HepG2 (cell line): ENCODE measurements at regions not wholly inside any gene's neighbourhood (a gene's known extent, or its start where the extent isn't known, plus 50 kb on each side); places are given as distances from the start of the nearest gene placed in this dataset.

Source experiments
- ATAC-seq: fragments of 200-7000 bp; cut with Tn5 transposase; 3 replicates; pipeline ENCODE4 v1.9.1; 2020; ENCODE audit warnings: mild to moderate bottlenecking, moderate library complexity
- BruUV-seq: library from RNA; stranded (reverse); fragments of 400-500 nt; replicated peaks from 2 replicates; lab custom pipeline; 2021; lab: Mats Ljungman, UMichigan
- CTCF ChIA-PET: fragments of 300-600 bp; formaldehyde crosslinking; extraction: SDS; loops from one replicate; lab custom pipeline; 2021; ENCODE audit warnings: low total read pairs, inconsistent platforms, low intra/inter-chr PET ratio; lab: Yijun Ruan, JAX
- POLR2A ChIA-PET: fragments of 350-600 bp; sonication (Branson Sonifier 250); formaldehyde crosslinking; loops from one replicate; lab custom pipeline; 2020; ENCODE audit warnings: antibody characterized with exemption, inconsistent platforms; lab: Yijun Ruan, JAX
- DNase-seq: peaks from one replicate; pipeline ENCODE4 v3.0.0-alpha.2; 2015; ENCODE audit warnings: low spot score
- FAIRE-seq: peaks from 3 replicates; lab custom pipeline; 2011; peaks lifted over from hg19 to GRCh38; lab: Jason Lieb, UNC
- H2AFZ ChIP-seq: one replicate; pipeline ENCODE4 v1.6.1; 2011; ENCODE audit warnings: low read length, inconsistent platforms
- H3K27ac ChIP-seq: fragments of 300-600 bp; 3 replicates; pipeline ENCODE4 v1.8.0; 2011; ENCODE audit warnings: mixed run types, mild to moderate bottlenecking, mixed read lengths, low read length, inconsistent platforms; ENCODE audit not compliant: insufficient read depth; ENCODE audit errors: extremely low read length
- H3K27me3 ChIP-seq, 2 experiments: fragments of 200-600 bp in 1 of 2; 2 replicates in 1 of 2; 3 replicates in 1 of 2; pipeline versions ENCODE4 v1.6.0 to v1.8.0; 2011; ENCODE audit warnings: low read length in 2 of 2, mild to moderate bottlenecking in 2 of 2, moderate library complexity in 2 of 2, inconsistent platforms in 1 of 2; ENCODE audit not compliant: insufficient read depth in 2 of 2, control insufficient read depth in 1 of 2
- H3K36me3 ChIP-seq, 2 experiments: fragments of 200-600 bp in 1 of 2; replicated peaks in 1 of 2; 2 replicates in 1 of 2; 3 replicates in 1 of 2; pipeline versions ENCODE4 v1.5.1 to v1.8.0; 2011; ENCODE audit warnings: low read length in 2 of 2, inconsistent platforms in 1 of 2; ENCODE audit not compliant: insufficient read depth in 2 of 2, control insufficient read depth in 1 of 2
- H3K4me1 ChIP-seq: 2 replicates; pipeline ENCODE4 v1.5.1; 2012; ENCODE audit warnings: low read length, inconsistent platforms; ENCODE audit not compliant: insufficient read depth
- H3K4me2 ChIP-seq: 2 replicates; pipeline ENCODE4 v1.6.0; 2011; ENCODE audit warnings: low read depth, low read length, inconsistent platforms
- H3K4me3 ChIP-seq, 3 experiments: fragments of 200-600 bp in 1 of 3; sonication (generic), shearing (Covaris generic) in 1 of 3; replicated peaks in 1 of 3; 2 replicates each; pipeline ENCODE4 v1.5.1; 2011 to 2016; ENCODE audit warnings: low read length in 3 of 3, inconsistent platforms in 2 of 3, low read depth in 2 of 3, mild to moderate bottlenecking in 2 of 3, control low read depth in 1 of 3, mixed read lengths in 1 of 3; ENCODE audit not compliant: insufficient read depth in 1 of 3
- H3K79me2 ChIP-seq: one replicate; pipeline ENCODE4 v1.6.1; 2011; ENCODE audit warnings: low read length, inconsistent platforms; ENCODE audit not compliant: insufficient read depth
- H3K9ac ChIP-seq: 2 replicates; pipeline ENCODE4 v1.6.0; 2011; ENCODE audit warnings: mild to moderate bottlenecking, low read depth, low read length, inconsistent platforms; ENCODE audit not compliant: insufficient read depth
- H3K9me3 ChIP-seq: 2 replicates; pipeline ENCODE4 v1.5.1; 2012; ENCODE audit warnings: mild to moderate bottlenecking, low read length
- H4K20me1 ChIP-seq: 2 replicates; pipeline ENCODE4 v1.6.0; 2011; ENCODE audit warnings: inconsistent platforms, mild to moderate bottlenecking, low read length, moderate library complexity; ENCODE audit not compliant: insufficient read depth
- FOXJ3 ChIP-seq: sonication (generic); formaldehyde crosslinking; IDR thresholded peaks from 2 replicates; pipeline ENCODE4 v1.4.0; 2020; ENCODE audit warnings: missing genetic modification reagents, mild to moderate bottlenecking, borderline replicate concordance
- GRHL1 ChIP-seq: sonication (generic); formaldehyde crosslinking; conservative IDR thresholded peaks from 2 replicates; pipeline ENCODE4 v1.8.0; 2022; ENCODE audit warnings: missing genetic modification reagents
- HNRNPH1 ChIP-seq: fragments of 200-400 bp; formaldehyde crosslinking; optimal IDR thresholded peaks from 2 replicates; pipeline ENCODE3; 2017; ENCODE audit warnings: mild to moderate bottlenecking, low read depth, low read length
- HNRNPUL1 ChIP-seq: fragments of 200-400 bp; formaldehyde crosslinking; IDR thresholded peaks from 2 replicates; pipeline ENCODE4 v1.6.1; 2017; ENCODE audit warnings: low read depth, mild to moderate bottlenecking, low read length, moderate library complexity
- MED13 ChIP-seq: sonication (generic); formaldehyde crosslinking; IDR thresholded peaks from 2 replicates; pipeline ENCODE4 v1.5.0; 2020; ENCODE audit warnings: missing genetic modification reagents
- MTA3 ChIP-seq: sonication (generic); formaldehyde crosslinking; IDR thresholded peaks from 2 replicates; pipeline ENCODE4 v1.4.0; 2020; ENCODE audit warnings: missing genetic modification reagents
- NR1H2 ChIP-seq: sonication (generic); formaldehyde crosslinking; IDR thresholded peaks from 2 replicates; pipeline ENCODE4 v1.8.1; 2022; ENCODE audit warnings: low read depth, missing genetic modification reagents, borderline replicate concordance
- TARDBP ChIP-seq: sonication (generic); formaldehyde crosslinking; IDR thresholded peaks from 2 replicates; pipeline ENCODE4 v1.8.0; 2022; ENCODE audit warnings: mild to moderate bottlenecking, missing genetic modification reagents
- ZBTB33 ChIP-seq: sonication (generic); formaldehyde crosslinking; IDR thresholded peaks from 2 replicates; pipeline ENCODE4 v1.4.0; 2020; ENCODE audit warnings: missing genetic modification reagents
- ZC3H4 ChIP-seq: sonication (generic); formaldehyde crosslinking; IDR thresholded peaks from 2 replicates; pipeline ENCODE4 v1.4.0; 2020; ENCODE audit warnings: missing genetic modification reagents, borderline replicate concordance
- ZNF354B ChIP-seq: sonication (generic); formaldehyde crosslinking; IDR thresholded peaks from 2 replicates; pipeline ENCODE4 v1.8.0; 2022; ENCODE audit warnings: mild to moderate bottlenecking, missing genetic modification reagents
- ZNF383 ChIP-seq: sonication (generic); formaldehyde crosslinking; IDR thresholded peaks from 2 replicates; pipeline ENCODE4 v1.4.0; 2020; ENCODE audit warnings: missing genetic modification reagents, mild to moderate bottlenecking, borderline replicate concordance
- ZNF552 ChIP-seq: sonication (generic); formaldehyde crosslinking; IDR thresholded peaks from 2 replicates; pipeline ENCODE4 v1.9.0; 2022; ENCODE audit warnings: missing genetic modification reagents, mild to moderate bottlenecking, borderline replicate concordance
- ZNF569 ChIP-seq: sonication (generic); formaldehyde crosslinking; IDR thresholded peaks from 2 replicates; pipeline ENCODE4 v1.5.0; 2020; ENCODE audit warnings: mild to moderate bottlenecking, missing genetic modification reagents, moderate library complexity, borderline replicate concordance
- whole genome bisulfite sequencing: methylation state at CpG from one replicate; pipeline ENCODE4 v1.1.6; 2017; ENCODE audit warnings: low lambda C conversion rate; 5-methylcytosine and 5-hydroxymethylcytosine counted together
- in situ Hi-C: cut with HindIII; loops from 2 replicates; pipeline ENCODE4 v1.10.0; 2017; ENCODE audit warnings: low pct_unique_long_range_greater_than_20kb; ENCODE audit not compliant: extremely low pct_ligation_motif_present
- intact Hi-C: fragments of 100-400 bp; cut with micrococcal nuclease; formaldehyde crosslinking; loops from one replicate; pipeline ENCODE4 v1.10.0; 2022; ENCODE audit not compliant: unreplicated experiment

- ATAC-seq (no peak), FAIRE-seq (no peak), DNase-seq (no peak)
- in situ Hi-C loops = no loop called here
- no TSS peak for BruUV-seq
- Histone ChIP-seq H3K9me3 (peaks cover 41% of the 10 kb centered on the region), H3K9ac (no peak overlapping the region), H3K4me3 (no peak overlapping the region), H3K4me1 (no peaks in the 10 kb centered on the region), H2AFZ (no peak overlapping the region), H3K36me3 (no peaks in the 10 kb centered on the region), H3K27ac (no peak overlapping the region), H4K20me1 (no peaks in the 10 kb centered on the region), H3K4me2 (no peak overlapping the region), H3K27me3 (no peaks in the 10 kb centered on the region), H3K79me2 (no peaks in the 10 kb centered on the region)
- intact Hi-C loops = no loop called here
- CTCF ChIA-PET = no interaction called here
- POLR2A ChIA-PET = no interaction called here
- TF ChIP-seq ZC3H4 (CRISPR knock-in tag) (no peak), MTA3 (CRISPR knock-in tag) (no peak), NR1H2 (no peak), ZNF383 (no peak), HNRNPH1 (no peak), TARDBP (CRISPR knock-in tag) (no peak), MED13 (no peak), ZNF354B (CRISPR knock-in tag) (no peak), HNRNPUL1 (no peak), FOXJ3 (CRISPR knock-in tag) (no peak), ZNF569 (CRISPR knock-in tag) (no peak), GRHL1 (CRISPR knock-in tag) (no peak), ZNF552 (CRISPR knock-in tag) (no peak), ZBTB33 (CRISPR knock-in tag) (no peak)
- WGBS = 4% methylated on average over 1 of the region's 1 CpG
Measured at GRCh38 chr14:83316356-83316755, 1782.7 kb upstream of the SEL1L start.
